HepG2 (cell line): ENCODE measurements at regions not wholly inside any gene's neighbourhood (a gene's known extent, or its start where the extent isn't known, plus 50 kb on each side); places are given as distances from the start of the nearest gene placed in this dataset.

Source experiments
- ZNF770 ChIP-seq: sonication (generic); formaldehyde crosslinking; IDR thresholded peaks from 2 replicates; pipeline ENCODE4 v1.5.0; 2020; ENCODE audit warnings: mild to moderate bottlenecking, missing genetic modification reagents
- TF ChIP-seq, protein P1 (sequence below): sonication (generic); formaldehyde crosslinking; IDR thresholded peaks from 2 replicates; pipeline ENCODE4 v1.5.0; 2020; ENCODE audit warnings: mild to moderate bottlenecking, missing genetic modification reagents, moderate library complexity
- TF ChIP-seq, protein P2 (sequence below): IDR thresholded peaks from 2 replicates; pipeline ENCODE4 v1.6.1; 2016; ENCODE audit warnings: mild to moderate bottlenecking
- TF ChIP-seq, protein P3 (sequence below): sonication (generic); formaldehyde crosslinking; IDR thresholded peaks from 2 replicates; pipeline ENCODE4 v1.4.0; 2020; ENCODE audit warnings: missing genetic modification reagents

DNA sequence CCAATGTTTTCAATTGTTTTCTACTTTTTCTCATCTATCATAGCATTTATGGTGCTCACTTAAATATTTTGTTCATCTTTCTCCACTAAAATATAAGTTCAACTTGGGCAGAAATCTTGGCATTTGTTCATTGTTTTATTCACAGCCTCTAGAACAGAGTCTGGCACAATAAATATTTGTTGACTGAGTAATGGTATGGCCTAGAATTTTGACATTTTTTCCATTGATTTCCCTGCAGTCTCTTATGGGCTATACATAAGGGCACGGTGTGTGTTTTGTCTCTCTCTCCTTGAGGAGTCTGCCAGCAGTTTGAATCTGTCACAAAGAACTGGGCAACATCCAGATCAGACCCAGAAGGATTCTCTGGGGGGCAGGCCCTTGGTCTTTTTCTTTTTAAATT lies 379.7 kb downstream of the TMEM38B start:
- TF ChIP-seq, protein P1, sequence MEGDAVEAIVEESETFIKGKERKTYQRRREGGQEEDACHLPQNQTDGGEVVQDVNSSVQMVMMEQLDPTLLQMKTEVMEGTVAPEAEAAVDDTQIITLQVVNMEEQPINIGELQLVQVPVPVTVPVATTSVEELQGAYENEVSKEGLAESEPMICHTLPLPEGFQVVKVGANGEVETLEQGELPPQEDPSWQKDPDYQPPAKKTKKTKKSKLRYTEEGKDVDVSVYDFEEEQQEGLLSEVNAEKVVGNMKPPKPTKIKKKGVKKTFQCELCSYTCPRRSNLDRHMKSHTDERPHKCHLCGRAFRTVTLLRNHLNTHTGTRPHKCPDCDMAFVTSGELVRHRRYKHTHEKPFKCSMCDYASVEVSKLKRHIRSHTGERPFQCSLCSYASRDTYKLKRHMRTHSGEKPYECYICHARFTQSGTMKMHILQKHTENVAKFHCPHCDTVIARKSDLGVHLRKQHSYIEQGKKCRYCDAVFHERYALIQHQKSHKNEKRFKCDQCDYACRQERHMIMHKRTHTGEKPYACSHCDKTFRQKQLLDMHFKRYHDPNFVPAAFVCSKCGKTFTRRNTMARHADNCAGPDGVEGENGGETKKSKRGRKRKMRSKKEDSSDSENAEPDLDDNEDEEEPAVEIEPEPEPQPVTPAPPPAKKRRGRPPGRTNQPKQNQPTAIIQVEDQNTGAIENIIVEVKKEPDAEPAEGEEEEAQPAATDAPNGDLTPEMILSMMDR (CRISPR knock-in tag): no peak
- TF ChIP-seq ZNF770: no peak
- TF ChIP-seq, protein P2, sequence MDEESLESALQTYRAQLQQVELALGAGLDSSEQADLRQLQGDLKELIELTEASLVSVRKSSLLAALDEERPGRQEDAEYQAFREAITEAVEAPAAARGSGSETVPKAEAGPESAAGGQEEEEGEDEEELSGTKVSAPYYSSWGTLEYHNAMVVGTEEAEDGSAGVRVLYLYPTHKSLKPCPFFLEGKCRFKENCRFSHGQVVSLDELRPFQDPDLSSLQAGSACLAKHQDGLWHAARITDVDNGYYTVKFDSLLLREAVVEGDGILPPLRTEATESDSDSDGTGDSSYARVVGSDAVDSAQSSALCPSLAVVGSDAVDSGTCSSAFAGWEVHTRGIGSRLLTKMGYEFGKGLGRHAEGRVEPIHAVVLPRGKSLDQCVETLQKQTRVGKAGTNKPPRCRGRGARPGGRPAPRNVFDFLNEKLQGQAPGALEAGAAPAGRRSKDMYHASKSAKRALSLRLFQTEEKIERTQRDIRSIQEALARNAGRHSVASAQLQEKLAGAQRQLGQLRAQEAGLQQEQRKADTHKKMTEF (CRISPR knock-in tag): no peak
- TF ChIP-seq, protein P3, sequence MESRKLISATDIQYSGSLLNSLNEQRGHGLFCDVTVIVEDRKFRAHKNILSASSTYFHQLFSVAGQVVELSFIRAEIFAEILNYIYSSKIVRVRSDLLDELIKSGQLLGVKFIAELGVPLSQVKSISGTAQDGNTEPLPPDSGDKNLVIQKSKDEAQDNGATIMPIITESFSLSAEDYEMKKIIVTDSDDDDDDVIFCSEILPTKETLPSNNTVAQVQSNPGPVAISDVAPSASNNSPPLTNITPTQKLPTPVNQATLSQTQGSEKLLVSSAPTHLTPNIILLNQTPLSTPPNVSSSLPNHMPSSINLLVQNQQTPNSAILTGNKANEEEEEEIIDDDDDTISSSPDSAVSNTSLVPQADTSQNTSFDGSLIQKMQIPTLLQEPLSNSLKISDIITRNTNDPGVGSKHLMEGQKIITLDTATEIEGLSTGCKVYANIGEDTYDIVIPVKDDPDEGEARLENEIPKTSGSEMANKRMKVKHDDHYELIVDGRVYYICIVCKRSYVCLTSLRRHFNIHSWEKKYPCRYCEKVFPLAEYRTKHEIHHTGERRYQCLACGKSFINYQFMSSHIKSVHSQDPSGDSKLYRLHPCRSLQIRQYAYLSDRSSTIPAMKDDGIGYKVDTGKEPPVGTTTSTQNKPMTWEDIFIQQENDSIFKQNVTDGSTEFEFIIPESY: no peak
